GM12878 (cell line): ENCODE measurements at regions not wholly inside any gene's neighbourhood (a gene's known extent, or its start where the extent isn't known, plus 50 kb on each side); places are given as distances from the start of the nearest gene placed in this dataset.

Experiments
- ATAC-seq: fragments of 200-7000 bp; cut with Tn5 transposase; 3 replicates; pipeline ENCODE4 v1.9.1; 2020; ENCODE audit warnings: mild to moderate bottlenecking, moderate library complexity
- BruUV-seq: library from RNA; stranded (reverse); fragments of 400-500 nt; replicated peaks from 2 replicates; lab custom pipeline; 2021; lab: Mats Ljungman, UMichigan
- CTCF ChIA-PET: fragments of 300-600 bp; sonication (Branson Sonifier 250); formaldehyde crosslinking; extraction: SDS; loops from one replicate; lab custom pipeline; 2021; ENCODE audit warnings: inconsistent platforms; lab: Yijun Ruan, JAX
- POLR2A ChIA-PET: fragments of 350-600 bp; formaldehyde crosslinking; extraction: SDS; loops from one replicate; lab custom pipeline; 2021; ENCODE audit warnings: inconsistent platforms; lab: Charles Lee
- RAD21 ChIA-PET: fragments of 300-600 bp; sonication (Branson Sonifier 250); formaldehyde crosslinking; loops from one replicate; lab custom pipeline; 2023; ENCODE audit warnings: antibody characterized with exemption; ENCODE audit not compliant: unreplicated experiment; lab: Charles Lee
- SMC1A ChIA-PET: fragments of 300-600 bp; sonication (Branson Sonifier 250); formaldehyde crosslinking; loops from one replicate; lab custom pipeline; 2023; ENCODE audit not compliant: unreplicated experiment, uncharacterized antibody; lab: Charles Lee
- DNase-seq: peaks from one replicate; pipeline ENCODE4 v3.0.0-alpha.2; 2011; ENCODE audit warnings: low read depth, low spot score
- FAIRE-seq: peaks from 3 replicates; lab custom pipeline; 2011; peaks lifted over from hg19 to GRCh38; lab: Jason Lieb, UNC
- H2AFZ ChIP-seq: 2 replicates; pipeline ENCODE4 v1.6.0; 2011; ENCODE audit warnings: low read depth, low read length, control low read depth; ENCODE audit not compliant: control insufficient read depth
- H3K27ac ChIP-seq: 2 replicates; pipeline ENCODE4 v1.5.1; 2011; ENCODE audit warnings: control low read depth; ENCODE audit not compliant: control insufficient read depth, insufficient read depth
- H3K27me3 ChIP-seq, 2 experiments: replicated peaks in 1 of 2; 2 replicates each; pipeline versions ENCODE4 v1.6.0 to v1.6.1; 2011; ENCODE audit warnings: low read length in 1 of 2; ENCODE audit not compliant: control insufficient read depth in 2 of 2, insufficient read depth in 2 of 2
- H3K36me3 ChIP-seq, 2 experiments: 2 replicates each; pipeline ENCODE4 v1.5.1; 2011; ENCODE audit warnings: low read length in 1 of 2; ENCODE audit not compliant: control insufficient read depth in 2 of 2, insufficient read depth in 2 of 2
- H3K4me1 ChIP-seq: 2 replicates; pipeline ENCODE4 v1.6.1; 2011; ENCODE audit warnings: mild to moderate bottlenecking, low read length, moderate library complexity, mixed read lengths; ENCODE audit not compliant: control insufficient read depth, insufficient read depth
- H3K4me2 ChIP-seq: 2 replicates; pipeline ENCODE4 v1.6.0; 2011; ENCODE audit warnings: control low read depth; ENCODE audit not compliant: control insufficient read depth, insufficient read depth
- H3K4me3 ChIP-seq: fragments of 200-600 bp; sonication (generic); 2 replicates; pipeline ENCODE4 v1.5.1; 2016
- H3K79me2 ChIP-seq: 2 replicates; pipeline ENCODE4 v1.6.0; 2011; ENCODE audit warnings: low read length; ENCODE audit not compliant: control insufficient read depth, insufficient read depth
- H3K9ac ChIP-seq: 2 replicates; pipeline ENCODE4 v1.8.0; 2011; ENCODE audit warnings: low read length, control low read depth, mixed read lengths; ENCODE audit not compliant: control insufficient read depth, insufficient read depth
- H3K9me3 ChIP-seq: replicated peaks from 3 replicates; pipeline ENCODE4 v1.5.1; 2011; ENCODE audit warnings: mild to moderate bottlenecking, low read length; ENCODE audit not compliant: control insufficient read depth, insufficient read depth
- H4K20me1 ChIP-seq: 2 replicates; pipeline ENCODE4 v1.6.0; 2011; ENCODE audit not compliant: control insufficient read depth, insufficient read depth
- ESRRA ChIP-seq: IDR thresholded peaks from 2 replicates; pipeline ENCODE4 v1.6.1; 2012; ENCODE audit warnings: mild to moderate bottlenecking, low read length, improper control_type of control experiment
- LARP7 ChIP-seq: fragments of 450-650 bp; IDR thresholded peaks from 2 replicates; pipeline ENCODE4 v1.6.1; 2017; ENCODE audit warnings: mild to moderate bottlenecking
- MTA2 ChIP-seq: fragments of 450-650 bp; IDR thresholded peaks from 2 replicates; pipeline ENCODE4 v1.6.1; 2016; ENCODE audit warnings: low read depth, mild to moderate bottlenecking, moderate library complexity
- POLR2A ChIP-seq: IDR thresholded peaks from 2 replicates; pipeline ENCODE4 v1.6.1; 2011; ENCODE audit warnings: low read depth, mild to moderate bottlenecking, low read length
- SMAD1 ChIP-seq: fragments of 450-650 bp; IDR thresholded peaks from 2 replicates; pipeline ENCODE4 v1.6.1; 2018; ENCODE audit warnings: mild to moderate bottlenecking, low read depth; ENCODE audit not compliant: partially characterized antibody
- TCF12 ChIP-seq: IDR thresholded peaks from 2 replicates; pipeline ENCODE4 v1.6.1; 2011; ENCODE audit warnings: low read depth, mild to moderate bottlenecking, low read length
- ZNF622 ChIP-seq: fragments of 450-650 bp; IDR thresholded peaks from 2 replicates; pipeline ENCODE4 v1.6.1; 2017; ENCODE audit warnings: mild to moderate bottlenecking, inconsistent platforms
- WGBS: methylation state at CpG from one replicate; pipeline ENCODE4 v1.1.6; 2016; ENCODE audit warnings: low lambda C conversion rate; ENCODE audit not compliant: insufficient replicate concordance, insufficient coverage; ENCODE audit errors: missing lambda C conversion rate; 5-methylcytosine and 5-hydroxymethylcytosine counted together
- in situ Hi-C: fragments of 300-500 bp; cut with MboI; formaldehyde crosslinking; loops from 9 replicates; pipeline ENCODE4 v1.14.3; 2018; ENCODE audit warnings: mixed read lengths
- intact Hi-C: fragments of 100-400 bp; cut with micrococcal nuclease; formaldehyde crosslinking; loops from one replicate; pipeline ENCODE4 v1.14.2; 2022; ENCODE audit not compliant: unreplicated experiment
- TF ChIP-seq, protein P1 (sequence below): IDR thresholded peaks from 2 replicates; pipeline ENCODE4 v1.6.1; 2011; ENCODE audit warnings: mild to moderate bottlenecking, low read depth, low read length, moderate library complexity; ENCODE audit not compliant: insufficient replicate concordance

DNA sequence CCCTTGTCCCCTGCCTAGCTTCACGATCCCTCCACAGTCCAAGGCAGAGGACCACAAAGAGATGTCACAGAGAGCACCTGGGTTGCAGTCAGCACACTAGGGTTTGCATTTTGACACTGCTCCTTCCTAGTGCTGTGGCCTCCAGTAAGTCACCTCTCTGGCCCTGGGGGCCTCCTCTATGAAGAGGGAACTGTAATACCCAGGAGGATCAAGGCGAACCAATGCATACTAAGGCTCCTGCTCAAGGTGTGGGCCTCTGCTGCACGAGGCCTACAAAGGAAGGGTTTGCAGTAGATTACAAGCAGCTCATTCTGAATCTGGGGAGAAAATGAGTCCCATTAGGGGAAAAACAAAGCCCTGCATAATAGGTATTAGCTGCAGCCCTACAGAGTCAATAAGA lies 72.3 kb upstream of the FZD7 start:
- no peak overlapping the region for H3K9ac ChIP-seq
- no peak for TF ChIP-seq ZNF622
- TF ChIP-seq ESRRA = no peak
- no peak for TF ChIP-seq SMAD1
- TF ChIP-seq, protein P1, sequence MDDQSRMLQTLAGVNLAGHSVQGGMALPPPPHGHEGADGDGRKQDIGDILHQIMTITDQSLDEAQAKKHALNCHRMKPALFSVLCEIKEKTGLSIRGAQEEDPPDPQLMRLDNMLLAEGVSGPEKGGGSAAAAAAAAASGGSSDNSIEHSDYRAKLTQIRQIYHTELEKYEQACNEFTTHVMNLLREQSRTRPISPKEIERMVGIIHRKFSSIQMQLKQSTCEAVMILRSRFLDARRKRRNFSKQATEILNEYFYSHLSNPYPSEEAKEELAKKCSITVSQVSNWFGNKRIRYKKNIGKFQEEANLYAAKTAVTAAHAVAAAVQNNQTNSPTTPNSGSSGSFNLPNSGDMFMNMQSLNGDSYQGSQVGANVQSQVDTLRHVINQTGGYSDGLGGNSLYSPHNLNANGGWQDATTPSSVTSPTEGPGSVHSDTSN = no peak
- TF ChIP-seq TCF12 = no peak
- TF ChIP-seq MTA2 = no peak
- TF ChIP-seq POLR2A = no peak
- TF ChIP-seq LARP7 = no peak
- ATAC-seq = no peak

More for the DNA sequence above, 72.3 kb upstream of the FZD7 start:
- ChIA-PET SMC1A (no interaction called here), RAD21 (no interaction called here), POLR2A (no interaction called here), CTCF (no interaction called here)
- Histone ChIP-seq H3K27me3 (no peaks in the 10 kb centered on the region; a peak in 1 of 4 replicates), H2AFZ (no peak overlapping the region), H3K9me3 (no peaks in the 10 kb centered on the region), H3K79me2 (no peaks in the 10 kb centered on the region), H3K4me1 (no peaks in the 10 kb centered on the region), H3K4me3 (no peak overlapping the region), H4K20me1 (no peaks in the 10 kb centered on the region), H3K27ac (no peak overlapping the region), H3K36me3 (no peaks in the 10 kb centered on the region), H3K4me2 (no peak overlapping the region)
- intact Hi-C loops = no loop called here
- DNase-seq = no peak
- in situ Hi-C loops = no loop called here
- WGBS = 28% methylated on average over 3 of the region's 3 CpGs
- FAIRE-seq = no peak
- BruUV-seq = no TSS peak
